ENCODE measurements at regions not wholly inside any gene's neighbourhood (a gene's known extent, or its start where the extent isn't known, plus 50 kb on each side); places are given as distances from the start of the nearest gene placed in this dataset.

DNA sequence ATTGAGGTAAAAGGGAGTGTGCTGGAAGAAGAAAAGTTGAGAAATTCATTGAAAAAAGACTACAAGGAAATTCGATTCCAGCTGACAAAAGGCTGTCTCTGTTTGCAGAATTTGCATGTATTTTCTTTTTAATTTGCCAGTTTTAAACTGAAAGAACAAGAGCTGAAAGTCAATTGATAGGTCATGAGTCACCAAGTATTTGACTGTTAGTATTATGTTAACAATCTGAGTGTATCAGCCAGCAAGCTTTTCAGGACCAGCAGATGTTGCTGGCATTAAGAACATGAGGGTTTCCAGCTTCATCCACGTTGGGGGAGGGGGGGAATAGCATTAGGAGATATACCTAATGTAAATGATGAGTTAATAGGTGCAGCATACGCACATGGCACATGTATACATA lies 726.7 kb downstream of the METTL15 start:
- Histone ChIP-seq H3K4me1 (ENCODE audit: insufficient read depth, low read length) (peaks cover 62% of the 10 kb centered on the region), H4K20me1 (ENCODE audit: low read length) (no peaks in the 10 kb centered on the region), H2AFZ (ENCODE audit: low read length) (no peak overlapping the region), H3K9me2 (replicated peaks; ENCODE audit: low read length) (no peaks in the 10 kb centered on the region), H3F3A (ENCODE audit: low read length, unreplicated experiment) (peaks cover 19% of the 10 kb centered on the region), H3K79me2 (ENCODE audit: low read length) (no peaks in the 10 kb centered on the region), H3K27ac (ENCODE audit: low read length) (peak overlapping the region; percentile 94), H3K27me3 (ENCODE audit: low read length) (no peaks in the 10 kb centered on the region), H3K36me3 (ENCODE audit: low read depth, low read length) (no peaks in the 10 kb centered on the region), H3K4me3 (ENCODE audit: low read length) (peak overlapping the region; percentile 18; the same call in 1 of the 2 replicates), H3K4me2 (ENCODE audit: low read length) (peak overlapping the region; percentile 59), H3K9me3 (ENCODE audit: low read length) (no peaks in the 10 kb centered on the region), H3K9ac (ENCODE audit: low read length) (peak overlapping the region; percentile 45)
- TF ChIP-seq, protein P1, sequence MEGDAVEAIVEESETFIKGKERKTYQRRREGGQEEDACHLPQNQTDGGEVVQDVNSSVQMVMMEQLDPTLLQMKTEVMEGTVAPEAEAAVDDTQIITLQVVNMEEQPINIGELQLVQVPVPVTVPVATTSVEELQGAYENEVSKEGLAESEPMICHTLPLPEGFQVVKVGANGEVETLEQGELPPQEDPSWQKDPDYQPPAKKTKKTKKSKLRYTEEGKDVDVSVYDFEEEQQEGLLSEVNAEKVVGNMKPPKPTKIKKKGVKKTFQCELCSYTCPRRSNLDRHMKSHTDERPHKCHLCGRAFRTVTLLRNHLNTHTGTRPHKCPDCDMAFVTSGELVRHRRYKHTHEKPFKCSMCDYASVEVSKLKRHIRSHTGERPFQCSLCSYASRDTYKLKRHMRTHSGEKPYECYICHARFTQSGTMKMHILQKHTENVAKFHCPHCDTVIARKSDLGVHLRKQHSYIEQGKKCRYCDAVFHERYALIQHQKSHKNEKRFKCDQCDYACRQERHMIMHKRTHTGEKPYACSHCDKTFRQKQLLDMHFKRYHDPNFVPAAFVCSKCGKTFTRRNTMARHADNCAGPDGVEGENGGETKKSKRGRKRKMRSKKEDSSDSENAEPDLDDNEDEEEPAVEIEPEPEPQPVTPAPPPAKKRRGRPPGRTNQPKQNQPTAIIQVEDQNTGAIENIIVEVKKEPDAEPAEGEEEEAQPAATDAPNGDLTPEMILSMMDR (conservative IDR thresholded peaks at IDR 0.05; ENCODE audit: low read depth, low read length): no peak
- TF ChIP-seq EZH2 (IDR thresholded peaks at IDR 0.05; ENCODE audit: low read length, unreplicated experiment): no peak
- TF ChIP-seq EZH2phosphoT487 (IDR thresholded peaks at IDR 0.05; ENCODE audit: borderline replicate concordance, low read length): no peak
- peak; percentile 84 for DNase-seq
- no TSS peak for BruUV-seq (replicated peaks)
- ChIA-PET CTCF (interaction anchor here (0.6 to 1.0 kb wide), 3 partner anchors 26 to 1136 kb away, joined by 3 read pairs; no protein-coding TSS in a partner anchor), POLR2A (ENCODE audit: unreplicated experiment) (interaction anchor here (0.8 kb wide), 1 partner anchor 295 kb away, joined by 3 read pairs; no protein-coding TSS in a partner anchor)
- ATAC-seq: peak; percentile 37
- intact Hi-C loops (cut with micrococcal nuclease): loop anchor here (5.0 to 10.0 kb wide), 3 partner anchors 133 to 300 kb away; no protein-coding TSS in a partner anchor

DNA sequence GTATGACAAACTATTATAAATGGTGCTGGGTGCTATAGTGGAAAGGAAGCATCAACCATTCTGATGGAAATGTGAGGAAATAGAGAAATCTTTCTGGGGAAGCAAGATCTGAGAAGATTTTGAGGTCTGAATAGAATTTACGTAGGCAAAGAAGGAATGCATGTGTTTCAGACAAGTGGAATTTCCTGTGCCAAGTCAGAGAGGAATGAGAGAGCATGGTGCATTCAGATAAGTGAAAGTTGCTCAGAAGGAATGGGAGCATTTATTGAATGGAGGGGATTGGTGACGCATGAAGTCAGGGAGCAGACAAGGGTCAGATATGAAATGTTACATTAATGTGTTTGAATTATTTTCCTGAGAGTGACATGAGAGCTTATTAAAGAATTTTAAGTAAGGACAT lies 725.5 kb downstream of the METTL15 start:
- Histone ChIP-seq H3K9ac (ENCODE audit: low read length) (peak overlapping the region; percentile 43), H3K36me3 (ENCODE audit: low read depth, low read length) (no peaks in the 10 kb centered on the region), H3K79me2 (ENCODE audit: low read length) (no peaks in the 10 kb centered on the region), H3K4me2 (ENCODE audit: low read length) (peak overlapping the region; percentile 59; the same call in 1 of the 2 replicates), H2AFZ (ENCODE audit: low read length) (no peak overlapping the region), H3K27ac (ENCODE audit: low read length) (peak overlapping the region; percentile 94), H4K20me1 (ENCODE audit: low read length) (no peaks in the 10 kb centered on the region), H3K9me3 (ENCODE audit: low read length) (no peaks in the 10 kb centered on the region), H3K4me3 (ENCODE audit: low read length) (no peak overlapping the region), H3K27me3 (ENCODE audit: low read length) (no peaks in the 10 kb centered on the region), H3K4me1 (ENCODE audit: insufficient read depth, low read length) (peaks cover 58% of the 10 kb centered on the region), H3F3A (ENCODE audit: low read length, unreplicated experiment) (peaks cover 19% of the 10 kb centered on the region), H3K9me2 (replicated peaks; ENCODE audit: low read length) (no peaks in the 10 kb centered on the region)
- ChIA-PET CTCF (no interaction called here), POLR2A (ENCODE audit: unreplicated experiment) (no interaction called here)
- intact Hi-C loops (cut with micrococcal nuclease): loop anchor here (10.0 kb wide), 2 partner anchors 181 to 299 kb away; no protein-coding TSS in a partner anchor
- DNase-seq (peak; percentile 83), ATAC-seq (peak; percentile 28)
- BruUV-seq (replicated peaks): no TSS peak
- TF ChIP-seq EZH2phosphoT487 (IDR thresholded peaks at IDR 0.05; ENCODE audit: borderline replicate concordance, low read length) (no peak), EZH2 (IDR thresholded peaks at IDR 0.05; ENCODE audit: low read length, unreplicated experiment) (no peak)
- TF ChIP-seq, protein P1 (conservative IDR thresholded peaks at IDR 0.05; ENCODE audit: low read depth, low read length): no peak

GRCh38 chr11:28833169-28833568 lies 725.0 kb downstream of the METTL15 start:
- BruUV-seq (replicated peaks): TSS peak; percentile 48
- Histone ChIP-seq H3K79me2 (ENCODE audit: low read length) (no peaks in the 10 kb centered on the region), H3K9ac (ENCODE audit: low read length) (peak overlapping the region; percentile 43), H3K4me1 (ENCODE audit: insufficient read depth, low read length) (peaks cover 55% of the 10 kb centered on the region), H3F3A (ENCODE audit: low read length, unreplicated experiment) (peaks cover 19% of the 10 kb centered on the region), H3K27me3 (ENCODE audit: low read length) (no peaks in the 10 kb centered on the region), H3K4me3 (ENCODE audit: low read length) (no peak overlapping the region), H3K4me2 (ENCODE audit: low read length) (peak overlapping the region; percentile 59; the same call in 1 of the 2 replicates), H3K9me2 (replicated peaks; ENCODE audit: low read length) (no peaks in the 10 kb centered on the region), H3K36me3 (ENCODE audit: low read depth, low read length) (no peaks in the 10 kb centered on the region), H4K20me1 (ENCODE audit: low read length) (no peaks in the 10 kb centered on the region), H3K9me3 (ENCODE audit: low read length) (no peaks in the 10 kb centered on the region), H2AFZ (ENCODE audit: low read length) (no peak overlapping the region), H3K27ac (ENCODE audit: low read length) (peak overlapping the region; percentile 94)
- DNase-seq (peak; percentile 12), ATAC-seq (no peak)
- intact Hi-C loops (cut with micrococcal nuclease): loop anchor here (10.0 kb wide), 2 partner anchors 182 to 298 kb away; no protein-coding TSS in a partner anchor
- POLR2A ChIA-PET (ENCODE audit: unreplicated experiment): no interaction called here
- CTCF ChIA-PET: no interaction called here
- no peak for TF ChIP-seq EZH2 (IDR thresholded peaks at IDR 0.05; ENCODE audit: low read length, unreplicated experiment)
- TF ChIP-seq, protein P1 (conservative IDR thresholded peaks at IDR 0.05; ENCODE audit: low read depth, low read length): no peak
- no peak for TF ChIP-seq EZH2phosphoT487 (IDR thresholded peaks at IDR 0.05; ENCODE audit: borderline replicate concordance, low read length)
